ENCODE measurements at regions not wholly inside any gene's neighbourhood (a gene's known extent, or its start where the extent isn't known, plus 50 kb on each side); places are given as distances from the start of the nearest gene placed in this dataset.
"Not testable (repeated sequence)": the region's sequence is repeated elsewhere in the genome, so short reads cannot be mapped to it uniquely, and the experiment has no call there.

GRCh38 chr6:81289229-81289628, 463.3 kb downstream of the TENT5A start:
- no peaks in the 10 kb centered on the region for H3K4me1 ChIP-seq (ENCODE audit: low read depth, poor library complexity, severe bottlenecking)
- no peak overlapping the region for H3K9ac ChIP-seq
- H3K27ac ChIP-seq: no peak overlapping the region
- H3K4me3 ChIP-seq (IDR thresholded peaks at IDR 0.05; ENCODE audit: insufficient read depth, low read depth, low read length): no peak overlapping the region
- no peaks in the 10 kb centered on the region for H4K20me1 ChIP-seq (ENCODE audit: insufficient read depth)
- no peak overlapping the region for H2AFZ ChIP-seq (ENCODE audit: low read depth)
- no peaks in the 10 kb centered on the region for H3K79me2 ChIP-seq (ENCODE audit: insufficient read depth, low read depth)
- no peaks in the 10 kb centered on the region for H3K27me3 ChIP-seq (ENCODE audit: insufficient read depth, low read depth)
- H3K4me2 ChIP-seq: no peak overlapping the region
- no peaks in the 10 kb centered on the region for H3K36me3 ChIP-seq (ENCODE audit: insufficient read depth)
- no peak for TF ChIP-seq CTCF (conservative IDR thresholded peaks at IDR 0.05; ENCODE audit: low read depth, low read length)

GRCh38 chr6:81265106-81265505, 487.4 kb downstream of the TENT5A start:
- Histone ChIP-seq H4K20me1 (ENCODE audit: insufficient read depth) (no peaks in the 10 kb centered on the region), H2AFZ (ENCODE audit: low read depth) (no peak overlapping the region), H3K4me1 (ENCODE audit: low read depth, poor library complexity, severe bottlenecking) (no peaks in the 10 kb centered on the region), H3K4me2 (no peak overlapping the region), H3K79me2 (ENCODE audit: insufficient read depth, low read depth) (no peaks in the 10 kb centered on the region), H3K4me3 (IDR thresholded peaks at IDR 0.05; ENCODE audit: insufficient read depth, low read depth, low read length) (no peak overlapping the region), H3K9ac (no peak overlapping the region), H3K36me3 (ENCODE audit: insufficient read depth) (no peaks in the 10 kb centered on the region), H3K27me3 (ENCODE audit: insufficient read depth, low read depth) (no peaks in the 10 kb centered on the region), H3K27ac (no peak overlapping the region)
- no peak for TF ChIP-seq CTCF (conservative IDR thresholded peaks at IDR 0.05; ENCODE audit: low read depth, low read length)

- Histone ChIP-seq H3K36me3 (ENCODE audit: insufficient read depth) (no peaks in the 10 kb centered on the region), H3K27me3 (ENCODE audit: insufficient read depth, low read depth) (no peaks in the 10 kb centered on the region), H3K79me2 (ENCODE audit: insufficient read depth, low read depth) (no peaks in the 10 kb centered on the region), H4K20me1 (ENCODE audit: insufficient read depth) (no peaks in the 10 kb centered on the region), H3K9ac (no peak overlapping the region), H2AFZ (ENCODE audit: low read depth) (no peak overlapping the region), H3K4me2 (no peak overlapping the region), H3K4me1 (ENCODE audit: low read depth, poor library complexity, severe bottlenecking) (no peaks in the 10 kb centered on the region), H3K27ac (no peak overlapping the region), H3K4me3 (IDR thresholded peaks at IDR 0.05; ENCODE audit: insufficient read depth, low read depth, low read length) (no peak overlapping the region)
- no peak for TF ChIP-seq CTCF (conservative IDR thresholded peaks at IDR 0.05; ENCODE audit: low read depth, low read length)
These were observed 488.8 kb downstream of the TENT5A start for GRCh38 chr6:81263531-81264168.

- Histone ChIP-seq H3K4me2 (no peak overlapping the region), H2AFZ (ENCODE audit: low read depth) (no peak overlapping the region), H3K79me2 (ENCODE audit: insufficient read depth, low read depth) (no peaks in the 10 kb centered on the region), H3K4me3 (IDR thresholded peaks at IDR 0.05; ENCODE audit: insufficient read depth, low read depth, low read length) (no peak overlapping the region), H3K27me3 (ENCODE audit: insufficient read depth, low read depth) (no peaks in the 10 kb centered on the region), H4K20me1 (ENCODE audit: insufficient read depth) (no peaks in the 10 kb centered on the region), H3K9ac (no peak overlapping the region), H3K27ac (no peak overlapping the region), H3K36me3 (ENCODE audit: insufficient read depth) (no peaks in the 10 kb centered on the region), H3K4me1 (ENCODE audit: low read depth, poor library complexity, severe bottlenecking) (no peaks in the 10 kb centered on the region)
- TF ChIP-seq CTCF (conservative IDR thresholded peaks at IDR 0.05; ENCODE audit: low read depth, low read length): no peak
These were observed 489.8 kb downstream of the TENT5A start for GRCh38 chr6:81262656-81263055.

- not testable (repeated sequence) for H2AFZ ChIP-seq (ENCODE audit: low read depth)
These were observed 496.3 kb downstream of the TENT5A start for GRCh38 chr6:81256223-81256622.

More at GRCh38 chr6:81256223-81256622, 496.3 kb downstream of the TENT5A start:
- not testable (repeated sequence) for H3K4me2 ChIP-seq; H4K20me1 ChIP-seq (ENCODE audit: insufficient read depth); H3K4me3 ChIP-seq (IDR thresholded peaks at IDR 0.05; ENCODE audit: insufficient read depth, low read depth, low read length); H3K4me1 ChIP-seq (ENCODE audit: low read depth, poor library complexity, severe bottlenecking); H3K79me2 ChIP-seq (ENCODE audit: insufficient read depth, low read depth); H3K27me3 ChIP-seq (ENCODE audit: insufficient read depth, low read depth); H3K36me3 ChIP-seq (ENCODE audit: insufficient read depth); H3K27ac ChIP-seq; H3K9ac ChIP-seq
